GM21423 (cell line): ENCODE measurements at regions not wholly inside any gene's neighbourhood (a gene's known extent, or its start where the extent isn't known, plus 50 kb on each side); places are given as distances from the start of the nearest gene placed in this dataset.
"Not testable (repeated sequence)": the region's sequence is repeated elsewhere in the genome, so short reads cannot be mapped to it uniquely, and the experiment has no call there.

Experiments used
- ATAC-seq: cut with Tn5 transposase; IDR thresholded peaks from one replicate; pipeline ENCODE4 v1.9.1; 2021; ENCODE audit warnings: mild to moderate bottlenecking, moderate library complexity; ENCODE audit not compliant: unreplicated experiment

DNA sequence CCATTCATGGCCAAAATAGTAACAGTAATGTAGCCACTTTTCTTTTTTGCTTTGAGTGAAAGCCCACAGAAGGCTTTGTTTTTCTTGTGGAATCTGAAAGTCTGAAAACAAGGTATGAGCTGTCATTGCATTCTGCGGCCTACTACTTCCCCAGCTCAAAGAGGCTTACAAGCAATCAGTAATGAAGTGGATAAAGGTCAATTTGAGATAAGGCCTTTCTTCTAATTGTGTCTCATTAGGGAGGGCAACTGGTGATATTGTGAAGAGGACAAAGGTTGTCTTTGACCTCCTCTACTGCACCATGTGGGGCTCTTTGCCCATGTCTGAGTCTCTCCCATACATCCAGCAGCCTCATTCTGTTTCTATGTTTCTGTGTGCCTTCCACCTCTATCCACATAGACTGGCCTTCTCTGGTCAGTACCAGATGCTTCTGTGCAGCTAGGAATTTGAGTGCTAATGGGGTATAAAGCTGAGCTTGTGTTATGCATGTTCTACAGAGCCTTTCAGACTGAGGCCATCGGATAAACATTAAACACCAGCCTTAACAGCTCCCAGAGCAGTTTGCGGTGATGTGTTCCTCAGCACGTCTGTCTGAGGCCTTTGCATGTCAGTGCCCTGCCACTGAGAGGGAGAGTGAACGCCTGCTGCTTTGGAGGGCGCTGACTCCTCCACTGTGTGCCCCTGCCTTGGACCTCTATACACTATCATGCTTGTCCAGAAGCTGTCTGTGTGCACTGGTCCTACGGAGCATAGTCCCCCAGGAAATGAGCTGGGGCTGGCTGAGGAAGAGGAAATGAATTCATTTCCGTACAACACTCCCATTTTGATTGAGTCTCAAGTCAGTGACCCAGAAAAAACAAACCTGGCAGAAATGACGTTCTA is 80.2 kb downstream of the SH2D1A start:
- ATAC-seq: no peak

GRCh38 chrX:124433186-124433585 is 86.8 kb downstream of the SH2D1A start:
- no peak for ATAC-seq

DNA sequence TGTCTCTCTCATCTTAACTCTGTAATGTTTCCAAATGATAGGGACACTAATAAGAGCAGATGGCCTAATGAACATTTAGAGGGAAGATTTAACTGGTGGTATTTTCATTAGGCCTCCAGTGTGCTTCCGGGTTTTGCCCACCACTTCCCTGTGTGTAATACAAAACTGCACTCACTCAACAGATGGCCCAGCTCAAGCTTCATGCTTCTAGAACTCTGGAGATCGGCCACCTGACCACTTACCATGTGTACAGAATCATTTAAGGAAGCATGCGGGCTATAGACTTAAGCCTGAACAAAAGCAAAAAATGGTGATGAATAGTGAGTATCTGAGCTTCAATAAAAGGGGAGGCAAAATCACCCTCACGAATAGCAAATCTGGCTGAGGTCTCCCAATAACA is 89.3 kb downstream of the SH2D1A start:
- ATAC-seq: no peak

DNA sequence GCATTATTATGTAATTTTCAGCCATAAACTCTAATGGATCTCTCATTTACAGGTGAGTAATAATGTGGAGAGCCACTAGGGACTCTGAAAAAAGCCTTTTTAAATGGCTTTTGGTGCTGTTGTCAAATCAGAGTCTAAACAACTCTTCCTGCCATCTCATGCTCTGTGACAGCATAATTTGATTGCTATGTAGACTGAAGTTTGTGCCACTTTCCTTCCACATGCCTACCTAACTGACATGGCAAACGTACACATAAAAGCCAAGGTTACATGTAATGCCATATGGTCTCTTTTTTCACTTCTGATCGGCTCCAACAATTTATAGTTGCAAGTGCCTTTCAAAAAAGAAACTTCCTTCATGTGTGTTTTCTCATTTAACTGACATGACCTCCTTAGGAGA is 94.3 kb downstream of the SH2D1A start:
- no peak for ATAC-seq

DNA sequence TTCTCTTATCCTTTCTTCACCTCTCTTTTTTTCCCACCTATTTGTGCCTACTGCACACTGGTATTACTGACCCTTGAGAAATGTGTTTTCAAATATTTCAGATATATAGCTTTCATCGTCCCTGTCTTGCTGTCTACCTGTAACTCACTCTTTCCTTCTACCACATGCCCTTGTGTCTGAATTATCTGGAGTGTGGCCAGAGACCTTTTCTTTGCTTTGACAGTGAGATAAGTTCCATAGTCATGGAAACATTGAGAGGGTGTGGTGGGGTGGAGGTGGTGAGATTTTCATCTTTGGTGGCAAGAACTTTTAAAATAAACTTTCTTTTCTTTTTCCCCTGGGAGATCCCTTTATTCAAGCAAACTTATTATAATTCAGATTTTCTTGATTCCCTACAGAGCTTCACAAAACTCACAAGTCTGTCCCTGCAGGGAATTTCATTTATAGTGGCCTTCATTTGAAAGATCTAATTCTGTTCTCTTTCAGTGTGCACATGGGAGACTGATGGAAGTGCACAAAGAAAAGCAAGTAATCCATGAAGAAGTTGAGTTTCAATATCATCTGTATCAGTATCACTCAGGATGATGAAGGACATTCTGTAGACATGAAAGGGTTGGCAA is 95.7 kb downstream of the SH2D1A start:
- ATAC-seq: no peak

DNA sequence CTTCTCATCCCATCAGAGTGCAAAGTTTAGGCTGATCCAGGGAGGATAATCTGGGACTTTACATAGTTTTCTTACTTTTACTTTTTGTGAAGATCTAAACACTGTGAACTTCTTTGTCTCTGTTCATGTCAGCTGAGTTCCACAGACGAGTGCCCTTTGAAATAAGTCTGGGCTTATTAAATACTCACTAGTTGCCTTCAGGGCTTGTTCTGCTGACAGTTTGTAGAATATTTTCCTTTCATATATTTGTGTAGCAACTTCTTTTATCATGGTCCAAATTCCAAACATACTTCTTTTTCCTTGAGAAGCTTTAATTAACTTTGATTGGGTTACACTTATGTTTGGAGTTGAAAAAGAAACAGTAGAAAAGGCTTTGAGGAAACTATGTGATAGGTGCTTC is 109.6 kb downstream of the SH2D1A start:
- ATAC-seq: no peak

GRCh38 chrX:124459851-124460250 is 113.5 kb downstream of the SH2D1A start:
- ATAC-seq: not testable (repeated sequence)

GRCh38 chrX:124462931-124463330 is 116.6 kb downstream of the SH2D1A start:
- ATAC-seq: no peak

DNA sequence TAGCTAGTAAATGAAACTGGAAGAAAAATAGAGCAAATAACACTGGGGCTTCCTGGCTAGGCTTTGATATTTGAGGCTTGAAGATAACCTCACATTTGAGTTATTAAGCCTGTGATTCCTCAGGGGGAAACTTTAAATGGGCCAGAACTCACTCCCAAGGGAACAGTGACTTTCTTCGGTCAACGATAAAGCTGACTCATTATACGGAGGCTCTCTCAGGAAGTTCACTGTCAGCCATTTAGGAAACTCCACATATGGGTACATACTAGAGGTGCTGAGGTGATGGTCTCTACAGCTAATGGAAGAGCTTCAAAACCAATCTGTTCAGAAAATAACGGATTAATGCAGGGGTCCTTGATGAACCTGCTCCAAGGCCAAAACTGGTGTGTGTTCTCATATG is 120.8 kb downstream of the SH2D1A start:
- ATAC-seq: no peak

DNA sequence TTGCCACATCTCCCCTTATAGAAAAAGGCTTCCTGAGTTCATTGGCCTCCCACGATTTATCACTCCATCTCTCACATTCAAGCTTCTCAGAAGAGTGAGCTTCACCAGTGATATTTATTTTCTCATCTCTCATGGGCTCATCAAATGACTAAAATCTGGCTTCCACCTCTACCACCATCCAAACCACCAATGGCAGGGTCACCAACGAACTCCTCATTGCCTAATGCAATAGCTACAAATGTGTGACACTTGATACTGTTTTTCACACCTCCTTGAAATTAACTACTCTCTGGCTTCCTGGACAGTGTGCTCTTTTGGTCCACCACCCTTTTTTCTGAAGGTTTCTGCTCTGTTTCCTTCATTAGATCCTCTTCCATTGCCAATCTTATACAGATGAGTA is 129.0 kb downstream of the SH2D1A start:
- ATAC-seq: no peak

GRCh38 chrX:124476562-124476961 is 130.2 kb downstream of the SH2D1A start:
- ATAC-seq: peak; percentile 71

GRCh38 chrX:124478046-124478445 is 131.7 kb downstream of the SH2D1A start:
- ATAC-seq: no peak

DNA sequence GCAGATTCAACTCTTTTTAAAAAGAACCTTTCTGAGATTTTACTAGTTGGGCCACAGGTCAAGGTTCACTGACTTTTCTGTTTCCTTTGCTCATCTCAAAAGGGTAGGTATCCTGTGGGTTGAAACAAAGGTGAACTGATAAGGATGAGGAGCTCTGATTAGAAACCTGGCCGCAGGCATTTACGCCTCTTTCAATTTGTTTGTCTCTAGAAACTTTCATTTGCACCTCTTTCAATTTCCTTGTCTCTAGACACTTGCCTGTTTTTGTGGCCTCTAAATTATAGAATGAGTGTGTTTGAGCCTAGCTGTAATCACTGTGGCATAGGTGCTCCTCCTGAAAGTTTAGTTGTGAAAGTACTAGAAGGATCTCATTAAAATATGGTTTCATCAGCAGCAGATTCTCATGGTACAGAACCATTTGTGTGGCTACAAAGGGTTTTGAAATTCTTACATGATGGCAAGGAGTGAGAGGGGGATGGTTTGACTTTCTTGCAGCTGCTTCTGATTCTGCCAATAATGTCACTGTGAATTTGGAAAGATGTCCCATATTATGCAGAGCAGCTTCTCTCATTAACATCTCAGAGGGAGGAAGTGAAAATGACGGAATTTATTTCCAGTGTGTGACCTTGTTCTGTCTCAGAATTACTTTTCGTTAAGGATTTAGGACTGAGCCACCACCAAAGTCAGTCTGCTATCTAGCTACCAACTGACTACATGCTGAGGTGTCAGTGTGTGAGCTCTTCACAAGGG is 142.2 kb downstream of the SH2D1A start:
- peak; percentile 70 for ATAC-seq

DNA sequence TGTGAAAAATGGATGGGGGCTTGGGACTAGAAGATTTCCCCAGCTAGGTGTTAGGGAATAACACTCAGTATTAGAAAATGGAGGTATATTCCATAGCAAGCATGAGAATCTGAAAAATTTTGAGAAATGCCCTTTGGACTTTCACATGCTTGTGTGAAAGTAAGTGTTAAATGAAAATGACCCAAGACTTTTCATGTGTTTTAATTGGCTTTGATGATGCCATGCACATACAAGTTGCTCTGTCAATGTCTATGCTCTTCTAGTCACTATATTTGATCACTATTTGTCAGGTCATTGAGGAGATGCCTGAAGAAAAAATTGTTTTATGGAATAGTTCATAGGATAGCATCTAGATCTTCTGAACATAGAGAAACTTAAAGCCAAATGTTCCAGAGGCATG is 147.6 kb downstream of the SH2D1A start:
- no peak for ATAC-seq

DNA sequence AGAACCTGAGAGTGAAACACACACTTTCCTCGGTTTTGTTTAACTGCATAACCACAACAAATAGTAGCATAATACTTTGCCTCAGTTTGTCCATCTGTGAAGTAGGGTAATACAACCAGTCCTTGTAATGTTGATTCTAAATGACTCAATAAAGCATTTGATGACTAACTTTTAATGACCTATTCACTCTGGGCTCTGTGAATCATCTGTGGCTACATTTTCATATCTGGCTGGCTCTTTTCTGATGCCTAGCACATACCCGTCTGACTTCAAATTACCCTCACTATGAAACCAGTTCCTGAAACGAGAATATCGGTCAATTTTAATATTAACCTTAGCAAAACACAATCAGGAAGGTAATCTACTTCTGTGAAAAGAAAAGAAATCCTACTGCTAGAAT is 151.0 kb downstream of the SH2D1A start:
- no peak for ATAC-seq

GRCh38 chrX:124501586-124501985 is 155.2 kb downstream of the SH2D1A start:
- ATAC-seq: no peak

- ATAC-seq: no peak
Measured at GRCh38 chrX:124502166-124502565, 155.8 kb downstream of the SH2D1A start.

- ATAC-seq: no peak
Measured at GRCh38 chrX:124502599-124502998, 156.2 kb downstream of the SH2D1A start.

GRCh38 chrX:124504111-124504983 is 158.0 kb downstream of the SH2D1A start:
- ATAC-seq: peak; percentile 90

GRCh38 chrX:124506066-124506465 is 159.7 kb downstream of the SH2D1A start:
- ATAC-seq: no peak

DNA sequence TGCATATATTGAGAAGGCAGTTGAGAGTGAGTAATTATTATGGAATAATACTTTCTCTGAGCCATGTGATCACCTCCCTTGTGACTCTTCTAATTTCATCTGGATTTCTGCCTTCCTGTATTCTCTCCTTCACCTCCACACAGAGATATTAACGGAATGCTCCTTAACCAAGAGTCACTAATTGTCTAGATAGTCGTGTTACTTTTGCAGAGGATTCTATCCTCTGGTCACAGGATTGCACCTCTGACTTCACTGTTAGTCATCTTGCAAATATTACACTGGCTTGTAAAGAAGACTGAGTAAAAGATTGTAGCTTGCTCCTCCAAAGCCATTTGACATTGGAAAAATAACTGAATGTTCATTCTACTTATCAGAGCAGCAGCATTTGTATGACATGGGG is 160.9 kb downstream of the SH2D1A start:
- no peak for ATAC-seq
